EH (cell line): ENCODE measurements at regions not wholly inside any gene's neighbourhood (a gene's known extent, or its start where the extent isn't known, plus 50 kb on each side); places are given as distances from the start of the nearest gene placed in this dataset.
"Not testable (repeated sequence)": the region's sequence is repeated elsewhere in the genome, so short reads cannot be mapped to it uniquely, and the experiment has no call there.

Experiments used
- DNase-seq: peaks from one replicate; pipeline ENCODE4 v3.0.0-alpha.2; 2015; ENCODE audit warnings: low read depth

- not testable (repeated sequence) for DNase-seq
These were observed 98.0 kb upstream of the NOTCH2NLA start for GRCh38 chr1:146326863-146327262.

- DNase-seq: not testable (repeated sequence)
These were observed 95.6 kb upstream of the NOTCH2NLA start for GRCh38 chr1:146324463-146324862.

GRCh38 chr1:146323302-146323701 is 94.5 kb upstream of the NOTCH2NLA start:
- not testable (repeated sequence) for DNase-seq

GRCh38 chr1:146322893-146323292 is 94.1 kb upstream of the NOTCH2NLA start:
- DNase-seq: not testable (repeated sequence)

GRCh38 chr1:146318715-146319114 is 89.9 kb upstream of the NOTCH2NLA start:
- not testable (repeated sequence) for DNase-seq

- DNase-seq: not testable (repeated sequence)
These were observed 89.0 kb upstream of the NOTCH2NLA start for GRCh38 chr1:146317785-146318184.

GRCh38 chr1:146314449-146315246 is 85.8 kb upstream of the NOTCH2NLA start:
- not testable (repeated sequence) for DNase-seq

- not testable (repeated sequence) for DNase-seq
These were observed 81.8 kb upstream of the NOTCH2NLA start for GRCh38 chr1:146310579-146310978.

GRCh38 chr1:146309427-146309826 is 80.6 kb upstream of the NOTCH2NLA start:
- DNase-seq: not testable (repeated sequence)

GRCh38 chr1:146308892-146309291 is 80.1 kb upstream of the NOTCH2NLA start:
- not testable (repeated sequence) for DNase-seq

GRCh38 chr1:146308152-146308551 is 79.3 kb upstream of the NOTCH2NLA start:
- not testable (repeated sequence) for DNase-seq

- not testable (repeated sequence) for DNase-seq
These were observed 78.8 kb upstream of the NOTCH2NLA start for GRCh38 chr1:146307632-146308031.

GRCh38 chr1:146306651-146307050 is 77.8 kb upstream of the NOTCH2NLA start:
- not testable (repeated sequence) for DNase-seq

- DNase-seq: not testable (repeated sequence)
These were observed 76.6 kb upstream of the NOTCH2NLA start for GRCh38 chr1:146305442-146305841.

- not testable (repeated sequence) for DNase-seq
These were observed 69.7 kb upstream of the NOTCH2NLA start for GRCh38 chr1:146298575-146298897.

- not testable (repeated sequence) for DNase-seq
These were observed 69.2 kb upstream of the NOTCH2NLA start for GRCh38 chr1:146297781-146298574.

GRCh38 chr1:146292940-146293936 is 64.4 kb upstream of the NOTCH2NLA start:
- DNase-seq: not testable (repeated sequence)

GRCh38 chr1:146292424-146292823 is 63.6 kb upstream of the NOTCH2NLA start:
- not testable (repeated sequence) for DNase-seq

GRCh38 chr1:146287881-146288280 is 59.1 kb upstream of the NOTCH2NLA start:
- not testable (repeated sequence) for DNase-seq

GRCh38 chr1:146284760-146285159 is 55.9 kb upstream of the NOTCH2NLA start:
- DNase-seq: not testable (repeated sequence)

GRCh38 chr1:146283527-146283880 is 54.7 kb upstream of the NOTCH2NLA start:
- not testable (repeated sequence) for DNase-seq
